H1 (cell line): ENCODE measurements at regions not wholly inside any gene's neighbourhood (a gene's known extent, or its start where the extent isn't known, plus 50 kb on each side); places are given as distances from the start of the nearest gene placed in this dataset.
A peak's percentile ranks its signal among the peaks of the same experiment; 100 is the strongest.

Experiments used
- CTCF ChIA-PET: fragments of 300-600 bp; sonication (Branson Sonifier 250); formaldehyde crosslinking; loops from one replicate; lab custom pipeline; 2021; ENCODE audit not compliant: partially characterized antibody; lab: Charles Lee
- POLR2A ChIA-PET: fragments of 300-600 bp; sonication (Branson Sonifier 250); formaldehyde crosslinking; loops from one replicate; lab custom pipeline; 2021; ENCODE audit warnings: inconsistent platforms; ENCODE audit not compliant: partially characterized antibody; lab: Charles Lee
- DNase-seq, 2 experiments: peaks; one replicate each; pipeline versions ENCODE4 v3.0.0 to v3.0.0-alpha.2; 2010 to 2022; ENCODE audit warnings: low spot score in 2 of 2, low read depth in 1 of 2, mixed read lengths in 1 of 2
- FAIRE-seq: peaks from 2 replicates; lab custom pipeline; 2011; peaks lifted over from hg19 to GRCh38; lab: Jason Lieb, UNC
- H2AFZ ChIP-seq: 2 replicates; pipeline ENCODE4 v1.8.1; 2012; ENCODE audit warnings: low read length, inconsistent platforms
- H2AK5ac ChIP-seq: 2 replicates; pipeline ENCODE4 v1.6.1; 2013; ENCODE audit warnings: low read depth, low read length
- H2BK120ac ChIP-seq: replicated peaks from 2 replicates; pipeline ENCODE3; 2013; ENCODE audit warnings: low read depth, low read length, inconsistent platforms
- H2BK12ac ChIP-seq: 2 replicates; pipeline ENCODE4 v1.6.1; 2013; ENCODE audit warnings: low read depth, low read length
- H2BK15ac ChIP-seq: 2 replicates; pipeline ENCODE4 v1.6.1; 2013; ENCODE audit warnings: low read length
- H2BK20ac ChIP-seq: 2 replicates; pipeline ENCODE4 v1.6.1; 2013; ENCODE audit warnings: low read length
- H2BK5ac ChIP-seq: 2 replicates; pipeline ENCODE4 v1.6.1; 2013; ENCODE audit warnings: low read depth, low read length
- H3K14ac ChIP-seq: 2 replicates; pipeline ENCODE4 v1.6.1; 2013; ENCODE audit warnings: inconsistent platforms; ENCODE audit not compliant: insufficient read length
- H3K18ac ChIP-seq: 2 replicates; pipeline ENCODE4 v1.6.1; 2013; ENCODE audit warnings: low read length; ENCODE audit errors: extremely low read depth
- H3K23ac ChIP-seq: 2 replicates; pipeline ENCODE4 v1.6.1; 2013; ENCODE audit warnings: inconsistent platforms; ENCODE audit not compliant: insufficient read length
- H3K23me2 ChIP-seq: 2 replicates; pipeline ENCODE4 v1.6.1; 2013; ENCODE audit warnings: low read depth, low read length
- H3K27ac ChIP-seq: 2 replicates; pipeline ENCODE4 v1.6.1; 2011; ENCODE audit warnings: low read depth, low read length, inconsistent platforms
- H3K27me3 ChIP-seq, 4 experiments: replicated peaks in 1 of 4; 1 replicate in 1 of 4; 2 replicates in 3 of 4; pipeline versions ENCODE4 v1.6.1 to v1.8.1; 2011 to 2013; ENCODE audit warnings: low read length in 3 of 4, mild to moderate bottlenecking in 3 of 4, inconsistent platforms in 2 of 4, mixed read lengths in 2 of 4, moderate library complexity in 1 of 4; ENCODE audit not compliant: control insufficient read depth in 3 of 4, insufficient read depth in 3 of 4; ENCODE audit errors: extremely low read depth in 1 of 4
- H3K36me3 ChIP-seq, 4 experiments: 2 replicates each; pipeline versions ENCODE4 v1.6.1 to v1.8.1; 2011 to 2013; ENCODE audit warnings: mild to moderate bottlenecking in 4 of 4, low read length in 3 of 4, moderate library complexity in 2 of 4, control low read depth in 1 of 4, inconsistent platforms in 1 of 4; ENCODE audit not compliant: insufficient read depth in 4 of 4, control insufficient read depth in 2 of 4
- H3K4ac ChIP-seq: replicated peaks from 2 replicates; pipeline ENCODE3; 2013; ENCODE audit warnings: low read length, low read depth, mixed read lengths, inconsistent platforms; ENCODE audit not compliant: insufficient read length
- H3K4me1 ChIP-seq, 4 experiments: replicated peaks in 1 of 4; 1 replicate in 1 of 4; 2 replicates in 3 of 4; pipeline versions ENCODE4 v1.6.1 to v1.8.1; 2011 to 2013; ENCODE audit warnings: low read length in 3 of 4, inconsistent platforms in 2 of 4, mixed read lengths in 1 of 4; ENCODE audit not compliant: insufficient read depth in 4 of 4, control insufficient read depth in 3 of 4
- H3K4me2 ChIP-seq, 2 experiments: 2 replicates each; pipeline versions ENCODE4 v1.6.1 to v1.8.1; 2011 to 2013; ENCODE audit warnings: low read depth in 2 of 2, low read length in 2 of 2, control low read depth in 1 of 2, inconsistent platforms in 1 of 2, mild to moderate bottlenecking in 1 of 2; ENCODE audit not compliant: insufficient read depth in 1 of 2
- H3K4me3 ChIP-seq, 4 experiments: fragments of 200-600, 300-600 bp in 1 of 4; sonication (generic), shearing (Covaris generic), sonication (Bioruptor Twin) in 1 of 4; 2 replicates each; pipeline versions ENCODE4 v1.5.1 to v1.8.1; 2011 to 2016; ENCODE audit warnings: low read length in 4 of 4, low read depth in 3 of 4, control low read depth in 2 of 4, inconsistent platforms in 2 of 4, mild to moderate bottlenecking in 2 of 4, mixed read lengths in 1 of 4, moderate library complexity in 1 of 4; ENCODE audit not compliant: insufficient read depth in 2 of 4; ENCODE audit errors: extremely low read depth in 1 of 4
- H3K56ac ChIP-seq: replicated peaks from 2 replicates; pipeline ENCODE3; 2013; ENCODE audit warnings: low read depth, mild to moderate bottlenecking, mixed read lengths, low read length, inconsistent platforms; ENCODE audit not compliant: insufficient read length
- H3K79me1 ChIP-seq: 2 replicates; pipeline ENCODE4 v1.6.1; 2013; ENCODE audit warnings: low read depth, low read length, control low read depth
- H3K79me2 ChIP-seq, 2 experiments: 2 replicates each; pipeline versions ENCODE4 v1.6.1 to v1.8.1; 2012 to 2013; ENCODE audit warnings: low read length in 2 of 2, mild to moderate bottlenecking in 2 of 2, inconsistent platforms in 1 of 2; ENCODE audit not compliant: insufficient read depth in 2 of 2, control insufficient read depth in 1 of 2
- H3K9ac ChIP-seq, 4 experiments: replicated peaks in 1 of 4; 1 replicate in 1 of 4; 2 replicates in 3 of 4; pipeline versions ENCODE4 v1.6.1 to v1.8.1; 2011 to 2013; ENCODE audit warnings: low read depth in 3 of 4, low read length in 3 of 4, control low read depth in 2 of 4, mild to moderate bottlenecking in 2 of 4, moderate library complexity in 2 of 4, inconsistent platforms in 1 of 4; ENCODE audit errors: extremely low read depth in 1 of 4
- H3K9me3 ChIP-seq, 2 experiments: 2 replicates each; pipeline versions ENCODE4 v1.6.1 to v1.8.1; 2012 to 2013; ENCODE audit warnings: mild to moderate bottlenecking in 2 of 2, moderate library complexity in 2 of 2, control low read depth in 1 of 2, inconsistent platforms in 1 of 2, low read depth in 1 of 2, low read length in 1 of 2, mixed read lengths in 1 of 2; ENCODE audit not compliant: insufficient read depth in 2 of 2
- H4K20me1 ChIP-seq, 2 experiments: replicated peaks in 1 of 2; 2 replicates each; pipeline versions ENCODE3 to v1.8.1; 2011 to 2013; ENCODE audit warnings: inconsistent platforms in 2 of 2, low read length in 2 of 2, mild to moderate bottlenecking in 1 of 2; ENCODE audit not compliant: insufficient read depth in 2 of 2, control insufficient read depth in 1 of 2
- H4K5ac ChIP-seq: 2 replicates; pipeline ENCODE4 v1.6.1; 2013; ENCODE audit warnings: low read length, low read depth, mixed read lengths, inconsistent platforms; ENCODE audit not compliant: insufficient read length
- H4K8ac ChIP-seq: 2 replicates; pipeline ENCODE4 v1.8.0; 2013; ENCODE audit warnings: mild to moderate bottlenecking, moderate library complexity, low read length, inconsistent platforms; ENCODE audit not compliant: insufficient read depth; ENCODE audit errors: extremely low read depth
- H4K91ac ChIP-seq: replicated peaks from 2 replicates; pipeline ENCODE3; 2013; ENCODE audit warnings: low read length, mixed read lengths, inconsistent platforms; ENCODE audit not compliant: insufficient read length
- FOSL1 ChIP-seq: IDR thresholded peaks from 2 replicates; pipeline ENCODE4 v1.6.1; 2011; ENCODE audit warnings: mild to moderate bottlenecking, low read depth, low read length, moderate library complexity; ENCODE audit not compliant: insufficient read depth
- HDAC6 ChIP-seq: IDR thresholded peaks from one replicate; pipeline ENCODE4 v1.7.1; 2012; ENCODE audit warnings: low read depth, mild to moderate bottlenecking, inconsistent platforms, low read length, moderate library complexity
- PHF8 ChIP-seq: fragments of 200-600 bp; sonication (generic); conservative IDR thresholded peaks from 2 replicates; pipeline ENCODE4 v1.7.1; 2012; ENCODE audit warnings: low read depth, mild to moderate bottlenecking, inconsistent platforms, low read length, moderate library complexity
- SP4 ChIP-seq: IDR thresholded peaks from 2 replicates; pipeline ENCODE4 v1.6.1; 2012; ENCODE audit warnings: low read length, inconsistent platforms
- TBP ChIP-seq: IDR thresholded peaks from 2 replicates; pipeline ENCODE4 v1.6.1; 2011; ENCODE audit warnings: low read depth, low read length, improper control_type of control experiment
- WGBS, 2 experiments: shearing (Covaris generic) in 1 of 2; methylation state at CpG; one replicate each; pipeline versions ENCODE4 v1.1.6 to v1.1.7; 2013 to 2015; ENCODE audit warnings: low lambda C conversion rate in 2 of 2, mixed read lengths in 2 of 2, inconsistent platforms in 1 of 2, low coverage in 1 of 2, missing lambda C conversion rate in 1 of 2; ENCODE audit not compliant: insufficient replicate concordance in 2 of 2, insufficient coverage in 1 of 2, insufficient read length in 1 of 2; ENCODE audit errors: extremely low coverage in 1 of 2, missing lambda C conversion rate in 1 of 2; 5-methylcytosine and 5-hydroxymethylcytosine counted together

DNA sequence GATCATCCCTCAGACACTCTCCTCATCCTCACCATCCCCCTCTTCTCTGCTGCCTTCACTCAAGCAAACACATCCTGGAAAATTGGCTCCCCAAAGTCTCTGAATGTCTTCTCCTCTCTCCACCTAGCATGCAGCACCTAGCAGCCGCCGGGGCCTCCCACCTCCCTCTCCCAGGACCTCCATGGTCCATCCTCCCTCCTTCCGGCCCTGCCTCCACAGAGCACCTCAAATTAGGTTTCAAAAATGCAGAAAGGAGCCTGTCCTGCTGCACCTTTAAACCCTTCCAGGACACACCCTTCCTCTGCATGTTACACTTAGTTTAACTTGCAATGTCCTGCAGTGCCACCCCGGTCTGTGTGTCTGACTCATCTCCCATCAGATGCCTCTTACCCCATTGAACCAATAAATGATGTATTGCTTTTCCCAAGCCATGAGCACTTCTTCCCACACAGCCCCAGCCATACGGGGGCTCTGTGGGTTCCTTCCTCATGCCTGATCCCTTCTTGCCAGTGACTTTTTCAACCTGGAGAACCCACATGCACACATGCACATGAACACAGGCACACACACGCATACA is 582.5 kb upstream of the MGMT start:
- FAIRE-seq (no peak), DNase-seq (peak in 1 of 2 experiments; percentile 19)
- no peaks in the 10 kb centered on the region for H3K79me1 ChIP-seq
- no peaks in the 10 kb centered on the region; a peak in 1 of 8 replicates for H3K36me3 ChIP-seq
- no peaks in the 10 kb centered on the region for H3K27me3 ChIP-seq
- no peak overlapping the region for H2AK5ac ChIP-seq
- no peak overlapping the region for H4K91ac ChIP-seq
- no peaks in the 10 kb centered on the region for H3K79me2 ChIP-seq
- no peak overlapping the region for H2AFZ ChIP-seq
- no peak overlapping the region for H3K27ac ChIP-seq
- no peak overlapping the region for H3K23ac ChIP-seq
- H3K14ac ChIP-seq, result no peak overlapping the region
- H2BK12ac ChIP-seq, result no peak overlapping the region
- H2BK15ac ChIP-seq, result no peak overlapping the region
- WGBS, 2 experiments, result 94% methylated on average over 4 of the region's 6 CpGs; no CpG with 5 or more reads in 1 of the 2 experiments
- no peak overlapping the region for H2BK20ac ChIP-seq
- H3K4ac ChIP-seq, result no peak overlapping the region
- peaks cover 0 to 11% of the 10 kb centered on the region in 2 experiments; a peak in 3 of 4 replicates for H3K9me3 ChIP-seq
- POLR2A ChIA-PET, result no interaction called here
- TF ChIP-seq SP4 (no peak), FOSL1 (no peak), TBP (no peak), HDAC6 (no peak), PHF8 (no peak)
- no peak overlapping the region for H4K8ac ChIP-seq
- no peak overlapping the region for H4K5ac ChIP-seq
- H4K20me1 ChIP-seq, result peaks cover 0 to 6% of the 10 kb centered on the region in 2 experiments
- no peak overlapping the region for H3K56ac ChIP-seq
- H2BK120ac ChIP-seq, result no peak overlapping the region
- no peak overlapping the region for H3K18ac ChIP-seq
- peaks cover 3% of the 10 kb centered on the region; the same call in 1 of the 2 replicates for H3K23me2 ChIP-seq
- no peak overlapping the region for H3K9ac ChIP-seq
- no peaks in the 10 kb centered on the region for H3K4me1 ChIP-seq
- no peak overlapping the region for H2BK5ac ChIP-seq
- H3K4me3 ChIP-seq, result no peak overlapping the region
- H3K4me2 ChIP-seq, result no peak overlapping the region
- CTCF ChIA-PET, result no interaction called here
